NCI-H526 treated with DMSO at 0.1 percent for 48 hours (cell line): ENCODE measurements at regions not wholly inside any gene's neighbourhood (a gene's known extent, or its start where the extent isn't known, plus 50 kb on each side); places are given as distances from the start of the nearest gene placed in this dataset.
"Not testable (repeated sequence)": the region's sequence is repeated elsewhere in the genome, so short reads cannot be mapped to it uniquely, and the experiment has no call there.

Experiments used
- DNase-seq: peaks from one replicate; lab custom pipeline; 2025; lab: John Stamatoyannopoulos, UW

DNA sequence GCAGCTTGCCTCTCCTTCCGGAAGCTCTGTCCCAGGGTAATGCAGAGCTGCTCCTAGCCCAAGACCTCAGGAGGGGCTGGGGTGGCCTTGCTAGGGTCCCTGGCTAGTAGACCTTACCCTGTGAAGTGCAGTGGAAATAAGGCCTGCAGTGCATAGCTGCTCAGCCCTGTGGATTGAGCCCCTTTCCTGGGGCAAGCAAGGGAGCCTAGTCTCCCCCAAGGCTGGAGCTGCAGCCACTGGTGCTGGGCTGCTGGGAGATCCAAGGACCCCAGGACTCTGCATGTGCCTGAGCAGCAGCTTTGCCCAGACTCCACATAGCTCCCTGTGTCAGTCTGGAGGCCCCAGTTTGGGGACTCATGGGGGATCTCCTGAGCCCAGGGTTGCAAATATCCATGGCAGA lies 57.9 kb downstream of the FANCF start:
- DNase-seq, result no peak

DNA sequence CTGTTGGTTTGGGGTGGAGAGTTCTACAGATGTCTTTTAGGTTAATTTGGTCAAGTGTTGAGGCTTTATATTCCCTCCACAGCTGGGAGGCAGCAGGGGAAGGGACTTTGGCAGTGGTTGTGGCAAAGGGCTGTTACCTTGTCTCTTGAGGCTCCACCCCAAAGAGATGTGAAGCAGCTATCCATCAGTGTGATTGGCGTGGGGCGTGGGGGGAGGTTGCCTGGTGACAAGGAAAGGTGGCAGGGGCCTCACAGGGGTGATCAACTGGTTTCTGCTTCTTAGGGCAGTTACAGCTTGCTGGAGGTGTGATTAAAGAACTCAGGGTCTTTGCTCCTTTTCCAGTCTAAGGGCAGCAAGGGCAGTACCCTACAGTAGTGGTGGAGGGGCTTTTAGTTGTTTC lies 59.3 kb downstream of the FANCF start:
- DNase-seq, result no peak

DNA sequence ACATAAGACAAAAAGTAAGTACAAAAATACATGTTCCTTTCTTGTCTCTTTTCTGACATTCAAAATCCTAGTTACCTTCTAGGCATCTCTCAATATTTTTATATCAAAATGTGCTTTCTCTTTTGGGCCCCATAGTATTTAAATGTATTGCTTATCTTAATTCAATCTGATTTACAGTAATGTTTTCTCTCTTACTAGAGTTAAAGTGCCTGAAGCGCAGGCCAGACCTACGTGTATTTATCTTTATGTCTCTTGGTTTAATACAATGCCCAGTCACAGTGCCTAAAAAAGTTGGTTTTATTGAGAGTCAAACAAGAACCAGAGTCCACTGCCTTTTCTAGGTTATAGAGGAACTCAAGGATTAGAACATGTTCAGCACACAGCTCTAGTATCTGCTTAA lies 64.3 kb downstream of the FANCF start:
- no peak for DNase-seq

DNA sequence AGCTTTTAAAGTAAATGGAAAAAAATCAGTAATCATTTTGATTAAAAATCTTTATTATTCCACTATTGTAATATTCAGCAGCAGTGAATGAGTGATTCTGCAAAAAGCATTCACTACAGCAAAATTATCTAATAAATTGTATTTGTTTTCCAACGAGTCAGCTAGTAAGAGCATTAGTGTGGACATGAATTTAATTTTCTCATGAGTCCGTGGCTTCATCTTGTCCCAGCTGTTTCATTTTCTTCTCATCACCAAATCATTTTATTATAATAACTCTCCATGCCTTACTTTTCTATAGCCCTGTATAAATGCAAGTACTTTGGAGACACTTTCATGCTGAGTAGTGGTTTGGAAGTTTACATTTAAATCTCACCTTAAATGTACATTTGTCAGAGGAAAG lies 66.2 kb downstream of the FANCF start:
- DNase-seq, result no peak

DNA sequence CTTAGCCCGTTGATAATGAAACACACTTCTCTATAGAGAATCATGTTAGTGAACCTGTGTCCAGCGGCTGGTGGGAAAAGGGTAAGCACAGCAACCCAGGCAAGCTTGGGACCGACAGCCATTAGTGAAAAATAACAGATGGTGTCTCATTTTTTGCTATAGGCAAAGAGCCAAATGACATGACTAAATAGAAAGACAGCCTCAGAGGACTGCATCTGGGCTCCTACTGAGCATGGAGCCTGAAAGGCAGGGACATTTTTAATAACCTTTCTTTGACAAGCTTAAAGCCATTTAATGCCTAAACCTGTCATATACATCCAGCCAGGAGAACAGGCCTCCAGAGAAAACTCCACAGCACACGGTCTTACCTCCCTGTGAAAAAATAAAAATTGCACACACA lies 67.0 kb downstream of the FANCF start:
- no peak for DNase-seq

DNA sequence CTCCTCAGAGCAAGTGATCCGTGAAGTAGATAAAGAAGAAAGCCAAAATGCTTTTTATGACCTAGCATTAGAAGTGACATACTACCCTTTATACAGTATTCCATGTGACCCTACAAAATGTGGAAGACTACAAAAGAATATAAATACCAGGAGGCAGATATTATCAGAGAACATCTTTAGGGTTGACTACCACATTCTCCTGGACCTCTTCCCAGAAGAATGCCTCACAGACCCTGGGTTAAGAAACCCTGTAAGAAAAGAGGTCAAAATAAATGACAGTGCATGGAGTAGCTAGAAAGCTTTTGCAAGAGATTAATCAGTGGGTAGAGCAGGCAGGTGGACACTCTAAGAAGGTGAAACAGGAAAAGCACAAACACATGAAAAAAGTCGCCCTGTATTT lies 69.2 kb downstream of the FANCF start:
- no peak for DNase-seq

DNA sequence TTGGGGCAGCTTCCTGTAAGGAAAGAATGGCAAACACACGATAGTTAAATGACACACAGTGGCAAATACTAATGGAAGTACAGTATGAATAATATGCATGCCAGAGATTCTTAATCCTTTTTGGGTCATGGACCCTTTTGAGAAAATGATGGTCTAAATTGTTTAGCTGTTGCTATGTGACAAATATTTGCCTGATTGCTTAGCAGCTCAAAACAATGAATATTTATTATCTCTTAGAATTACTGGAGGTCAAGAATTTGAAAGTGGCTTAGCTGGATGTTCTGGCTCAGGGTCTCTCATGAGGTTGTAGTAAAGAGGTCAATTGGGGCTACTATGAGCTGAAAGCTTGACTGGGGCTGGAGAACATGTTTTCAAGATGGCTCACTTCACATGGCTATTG lies 69.7 kb downstream of the FANCF start:
- DNase-seq, result no peak

DNA sequence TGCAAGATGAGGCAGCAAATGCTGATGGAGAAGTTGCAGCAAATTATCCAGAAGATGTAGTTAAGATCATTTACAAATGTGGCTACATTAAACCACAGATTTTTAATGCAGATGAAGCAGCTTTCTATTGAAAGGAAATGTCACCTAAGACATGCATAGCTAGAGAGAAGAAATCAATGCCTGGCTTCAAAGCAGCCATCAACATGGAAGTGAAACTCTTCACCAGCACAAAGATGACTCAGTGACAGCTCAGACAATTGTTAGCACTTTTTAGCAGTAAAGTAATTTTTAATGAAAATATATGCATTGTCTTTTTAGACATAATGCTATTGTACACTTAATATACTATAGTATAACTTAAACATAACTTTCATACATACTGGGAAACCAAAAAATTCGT lies 71.4 kb downstream of the FANCF start:
- no peak for DNase-seq

DNA sequence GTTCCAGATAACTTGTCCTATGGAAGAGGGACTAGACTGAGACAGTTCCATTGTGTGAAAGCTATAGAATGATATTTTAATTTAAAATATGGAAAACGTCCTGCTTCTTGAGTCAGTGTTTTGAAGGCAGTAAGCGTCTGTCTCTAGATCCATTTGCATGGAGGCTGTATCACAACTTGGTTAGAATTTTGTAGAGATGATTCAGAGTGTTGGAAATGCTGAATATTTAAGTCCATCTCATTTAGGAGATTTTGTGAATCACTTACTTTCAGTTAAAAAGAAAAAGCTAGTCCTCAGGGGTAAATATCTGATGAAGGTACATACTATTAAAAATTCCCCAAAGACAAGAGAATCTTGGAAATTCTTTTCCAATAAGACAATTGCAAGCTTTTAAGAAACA lies 72.7 kb downstream of the FANCF start:
- no peak for DNase-seq

DNA sequence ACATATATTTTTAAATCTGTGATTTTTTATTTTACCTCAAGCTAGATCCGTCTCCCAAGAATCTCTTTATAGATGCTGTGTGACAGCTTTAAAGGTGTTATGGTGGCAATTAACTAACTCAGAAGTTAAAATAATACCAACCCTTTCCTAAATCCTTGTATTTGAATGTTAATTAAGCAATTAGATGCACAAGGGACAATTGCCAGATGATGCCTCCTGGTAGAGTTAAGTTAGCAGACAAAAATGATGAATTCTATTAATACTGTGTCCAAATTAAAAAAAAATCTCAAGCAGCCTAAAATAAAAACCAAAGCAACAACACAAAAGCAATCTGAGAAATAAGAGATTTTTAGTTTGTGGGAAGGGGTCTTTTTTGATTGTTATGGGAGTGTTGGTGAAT lies 78.9 kb downstream of the FANCF start:
- no peak for DNase-seq

DNA sequence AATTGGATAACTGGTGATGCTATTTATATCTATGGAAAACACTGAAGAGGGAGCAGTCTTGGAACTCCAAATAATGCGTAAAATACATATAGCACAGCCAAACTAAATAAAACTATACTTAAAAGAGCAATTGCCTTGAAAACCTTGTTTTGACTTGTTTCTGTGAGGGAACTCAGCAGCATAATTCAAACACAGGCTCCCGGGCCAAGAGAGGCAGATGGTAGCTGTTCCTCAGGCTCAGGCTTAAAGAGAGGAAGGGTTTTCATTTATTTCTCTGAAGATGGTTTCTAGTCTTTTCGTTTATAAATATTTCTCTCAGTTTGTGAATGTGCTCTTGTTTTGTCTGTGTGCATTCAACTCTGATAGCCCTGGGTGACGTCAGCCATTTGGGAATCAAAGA lies 82.4 kb downstream of the FANCF start:
- DNase-seq, result no peak

DNA sequence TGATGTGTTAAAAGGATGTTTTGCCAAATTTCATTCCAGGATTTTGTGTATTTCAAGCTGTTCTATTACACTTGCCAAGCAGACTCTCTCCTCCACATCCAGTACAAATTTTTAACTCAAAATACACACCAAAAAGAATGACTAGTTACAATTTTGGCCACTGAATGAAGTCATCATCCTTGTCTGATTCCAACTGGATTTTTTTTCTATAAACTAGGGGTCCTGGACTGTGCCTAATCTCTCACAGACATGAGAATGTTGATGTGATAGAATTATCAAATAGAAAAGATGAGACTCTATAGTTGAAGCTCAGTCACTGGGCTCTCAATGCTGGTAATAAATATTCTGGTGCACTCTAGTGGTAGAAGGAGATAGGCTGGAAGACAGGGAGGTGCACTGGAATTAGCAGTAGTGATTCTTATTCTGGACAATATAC lies 85.8 kb downstream of the FANCF start:
- DNase-seq, result peak; percentile 77

DNA sequence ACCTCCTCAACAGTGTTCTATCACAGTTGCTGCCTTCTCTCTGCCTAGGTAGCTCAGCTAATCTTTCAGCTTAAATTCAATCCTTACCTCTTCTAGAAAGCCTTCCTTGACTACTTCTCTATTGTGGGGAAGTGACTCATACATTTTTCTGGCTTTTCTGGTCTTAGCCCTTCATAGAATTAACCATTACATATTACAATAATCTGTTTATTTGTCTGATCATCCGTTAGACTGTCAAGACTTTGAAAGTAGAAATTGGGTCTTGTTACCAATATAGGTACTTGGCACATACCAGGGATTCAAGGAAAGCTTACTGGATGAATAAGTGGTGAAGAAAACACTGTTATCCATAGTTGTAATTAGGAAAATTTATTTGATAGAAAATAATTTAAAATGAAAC lies 89.6 kb downstream of the FANCF start:
- no peak for DNase-seq

DNA sequence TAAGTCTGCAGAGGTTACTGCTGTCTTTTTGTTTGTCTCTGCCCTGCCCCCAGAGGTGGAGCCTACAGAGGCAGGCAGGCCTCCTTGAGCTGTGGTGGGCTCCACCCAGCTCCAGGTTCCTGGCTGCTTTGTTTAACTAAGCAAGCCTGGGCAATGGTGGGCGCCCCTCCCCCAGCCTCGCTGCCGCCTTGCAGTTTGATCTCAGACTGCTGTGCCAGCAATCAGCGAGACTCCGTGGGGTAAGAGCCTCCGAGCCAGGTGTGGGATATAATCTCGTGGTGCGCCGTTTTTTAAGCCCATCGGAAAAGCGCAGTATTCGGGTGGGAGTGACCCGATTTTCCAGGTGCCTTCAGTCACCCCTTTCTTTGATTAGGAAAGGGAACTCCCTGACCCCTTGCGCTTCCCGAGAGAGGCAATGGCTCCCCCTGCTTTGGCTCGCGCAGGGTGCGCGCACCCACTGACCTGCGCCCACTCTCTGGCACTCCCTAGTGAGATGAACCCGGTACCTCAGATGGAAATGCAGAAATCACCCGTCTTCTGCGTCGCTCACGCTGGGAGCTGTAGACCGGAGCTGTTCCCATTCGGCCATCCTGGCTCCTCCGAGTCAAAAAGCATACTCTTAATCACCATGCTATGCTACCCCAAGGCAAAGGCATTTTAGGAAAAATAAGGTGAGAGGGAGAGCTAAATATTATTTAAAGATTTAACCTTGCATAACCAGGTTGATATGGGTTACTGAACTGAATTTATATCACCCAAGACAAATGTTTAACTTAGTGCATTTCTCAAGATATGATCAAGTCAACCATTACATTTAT lies 96.8 kb downstream of the FANCF start:
- not testable (repeated sequence) for DNase-seq

DNA sequence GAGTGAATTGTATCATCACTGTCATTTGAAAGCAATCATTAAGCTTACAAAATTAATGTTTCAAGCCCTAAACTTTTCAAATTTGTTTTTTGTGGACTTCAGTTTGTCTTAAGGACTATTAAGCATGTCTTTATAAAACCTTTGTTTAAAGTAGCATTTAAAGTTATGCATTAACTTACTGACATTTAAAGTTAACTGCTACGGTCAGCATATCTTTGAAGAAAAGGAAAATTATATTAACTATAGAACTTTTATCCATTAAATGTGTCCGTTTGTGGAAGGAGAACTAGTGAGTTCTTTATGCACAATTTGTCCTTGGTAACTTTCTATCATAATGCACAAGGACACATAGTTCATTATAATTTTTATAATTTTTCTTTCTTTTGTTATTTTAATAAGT lies 103.4 kb downstream of the FANCF start:
- DNase-seq, result no peak

DNA sequence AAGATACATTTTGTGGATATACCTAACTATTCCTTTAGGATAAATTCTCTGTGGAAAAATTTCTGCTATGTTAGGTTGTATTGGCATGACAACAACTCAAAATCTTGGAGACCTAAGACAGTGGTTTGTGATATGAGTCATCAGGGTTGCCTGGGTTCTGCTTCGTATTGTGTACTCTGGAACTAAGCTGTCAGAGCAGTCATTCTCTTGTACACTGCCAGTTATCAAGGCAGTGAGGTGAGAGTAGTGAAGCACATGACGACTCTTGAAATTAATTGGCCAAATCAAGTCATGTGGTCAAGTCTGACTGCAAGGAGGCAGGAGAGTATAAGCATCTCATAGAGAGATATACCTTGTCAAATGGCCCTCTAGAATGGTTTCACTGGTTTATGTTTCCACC lies 104.4 kb downstream of the FANCF start:
- DNase-seq, result no peak

DNA sequence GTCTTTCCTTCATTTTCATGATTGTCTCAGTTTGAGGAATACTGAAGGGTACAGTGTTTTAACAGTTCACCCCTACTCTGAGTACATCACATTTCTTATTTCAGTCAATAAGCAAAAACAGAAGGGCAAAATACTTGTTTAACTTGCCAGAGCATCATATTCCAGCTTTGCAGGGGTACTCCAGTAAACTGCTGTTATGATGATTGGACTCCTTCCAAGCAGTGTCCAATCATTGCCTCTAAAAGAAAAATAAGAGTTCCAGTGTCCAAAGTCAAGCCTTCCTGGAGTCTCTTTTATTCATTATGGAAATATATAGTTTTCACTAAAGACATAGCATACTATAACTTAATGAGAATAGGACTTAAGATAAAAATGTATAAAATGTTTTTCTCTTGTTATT lies 105.1 kb downstream of the FANCF start:
- DNase-seq, result no peak

DNA sequence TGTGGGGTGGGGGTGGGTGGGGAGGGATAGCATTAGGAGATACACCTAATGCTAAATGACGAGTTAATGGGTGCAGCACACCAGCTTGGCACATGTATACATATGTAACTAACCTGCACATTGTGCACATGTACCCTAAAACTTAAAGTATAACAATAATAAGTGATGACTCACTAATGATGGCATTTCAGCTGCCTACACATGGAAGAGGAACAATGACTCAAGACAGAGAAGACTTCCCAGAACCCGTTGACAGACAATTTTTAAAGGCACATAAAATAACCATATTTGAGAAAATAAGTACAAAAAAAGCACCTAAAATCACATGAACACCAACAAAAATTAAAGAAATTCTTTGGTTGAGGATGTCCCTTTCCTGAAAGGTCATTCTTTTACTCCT lies 107.3 kb downstream of the FANCF start:
- DNase-seq, result not testable (repeated sequence)

DNA sequence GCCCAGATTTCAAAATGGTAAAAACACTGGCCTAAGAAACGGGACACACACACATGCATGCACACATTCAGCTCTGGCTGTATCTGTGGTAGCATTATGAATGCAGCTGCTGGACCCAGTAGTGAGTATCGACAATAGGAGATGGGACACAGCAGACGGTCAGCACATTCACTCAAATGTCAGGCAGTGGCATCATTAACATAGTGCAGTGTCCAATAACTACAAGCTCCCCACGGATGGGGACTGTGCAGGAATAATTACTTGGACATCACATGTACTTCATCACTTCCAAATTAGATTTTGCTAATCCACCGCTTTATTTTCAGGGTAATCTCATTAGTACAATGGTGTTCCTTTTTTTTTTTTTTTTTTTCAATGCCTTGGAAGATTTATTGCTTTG lies 109.5 kb downstream of the FANCF start:
- no peak for DNase-seq

DNA sequence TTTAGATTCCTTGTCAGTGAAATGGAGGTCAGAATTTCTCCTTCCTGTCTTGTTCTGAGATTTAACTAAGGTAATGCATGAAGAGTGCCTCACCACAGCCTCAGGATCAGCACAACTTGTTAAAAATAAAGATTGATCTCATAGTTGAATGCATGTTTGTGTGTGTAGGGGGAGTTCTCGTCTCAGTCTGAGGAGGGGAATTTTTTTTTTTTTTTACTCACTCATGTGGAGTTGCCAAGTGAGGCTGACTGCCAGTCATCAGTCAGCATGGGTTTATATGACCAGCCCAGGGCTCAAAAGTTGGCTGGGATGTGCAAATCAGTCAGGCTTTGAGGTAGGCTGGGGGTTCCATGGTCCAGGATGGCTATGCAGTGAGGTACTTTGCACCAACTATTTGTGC lies 113.2 kb downstream of the FANCF start:
- DNase-seq, result no peak

DNA sequence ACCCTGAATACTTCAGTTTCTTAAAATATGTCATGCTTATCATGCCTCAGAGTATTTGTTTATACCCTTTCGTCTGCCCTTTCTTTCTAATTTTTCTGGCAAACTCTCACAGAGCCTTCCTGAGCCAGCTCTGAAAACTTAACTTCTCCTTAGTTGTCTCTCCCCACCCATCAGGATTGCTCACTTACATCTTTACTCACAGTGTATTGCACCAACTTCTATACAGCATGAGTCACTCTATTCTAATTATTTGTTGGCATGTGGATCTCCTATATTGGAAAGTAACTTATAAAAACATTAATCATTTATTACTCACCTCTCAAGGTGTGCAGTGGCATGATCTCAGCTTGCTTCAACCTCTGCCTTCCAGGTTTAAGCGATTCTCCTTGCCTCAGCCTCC lies 114.9 kb downstream of the FANCF start:
- DNase-seq, result no peak

DNA sequence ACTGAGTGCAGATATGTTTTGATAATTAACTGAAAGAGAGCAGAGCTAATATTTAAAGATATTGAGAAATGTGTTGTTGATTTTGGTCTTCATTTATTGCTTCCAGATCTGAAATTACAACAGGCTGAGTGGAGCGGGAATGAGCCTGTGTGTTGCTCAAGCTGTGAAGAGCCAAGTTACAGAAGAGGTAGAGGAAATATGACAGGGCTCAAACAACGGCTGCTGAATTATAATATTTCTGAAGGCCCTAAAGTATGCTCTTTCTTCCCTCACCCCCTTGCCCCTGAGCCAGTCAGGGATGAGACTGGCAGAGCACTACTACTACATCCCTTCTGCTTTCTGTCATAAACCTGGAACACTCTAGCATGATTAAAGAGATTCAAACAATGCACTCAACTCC lies 115.6 kb downstream of the FANCF start:
- DNase-seq, result no peak

DNA sequence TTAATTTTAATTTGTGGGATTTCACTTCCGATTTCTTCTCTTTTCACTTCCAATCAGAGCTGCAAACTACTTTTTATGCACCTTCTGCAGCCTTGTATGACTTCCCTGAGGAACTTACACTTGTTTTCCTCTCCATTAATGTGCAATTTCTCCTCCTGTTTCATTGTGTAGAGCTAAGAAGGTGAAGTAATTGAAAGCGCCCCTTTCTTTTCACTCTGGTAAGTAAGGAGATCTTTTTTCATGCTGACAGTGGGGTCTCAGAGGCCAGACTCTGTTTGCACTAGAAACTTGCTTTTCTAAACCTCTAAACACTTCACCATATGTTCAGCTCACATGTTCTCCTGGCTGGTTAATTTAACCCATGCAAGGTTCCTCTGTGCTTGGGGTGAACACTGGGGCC lies 117.0 kb downstream of the FANCF start:
- no peak for DNase-seq

DNA sequence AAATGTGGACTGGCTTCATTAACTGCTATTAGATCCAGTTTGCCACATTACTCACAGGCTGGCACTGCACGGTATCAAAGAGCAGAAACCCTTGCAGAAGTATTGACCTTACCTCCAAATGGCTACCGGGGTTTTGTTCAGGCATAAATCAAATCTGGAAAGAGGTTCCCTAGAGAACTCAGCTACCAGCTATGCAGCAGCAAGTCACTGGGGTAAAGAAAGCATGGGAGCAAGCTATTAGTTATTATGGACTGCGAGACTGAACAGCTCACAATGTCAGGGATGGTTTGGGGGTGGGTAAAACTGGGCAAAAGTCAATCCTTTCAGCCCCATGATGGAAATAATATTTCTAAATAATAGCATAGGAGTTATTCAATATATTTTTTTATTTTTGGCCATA lies 128.1 kb downstream of the FANCF start:
- DNase-seq, result no peak
